Neutrophil (primary cell): ENCODE measurements at regions not wholly inside any gene's neighbourhood (a gene's known extent, or its start where the extent isn't known, plus 50 kb on each side); places are given as distances from the start of the nearest gene placed in this dataset.
"Not testable (repeated sequence)": the region's sequence is repeated elsewhere in the genome, so short reads cannot be mapped to it uniquely, and the experiment has no call there.

Source experiments
- H3K27ac ChIP-seq: fragments of 200-600 bp; sonication (generic); 2 replicates; pipeline ENCODE4 v1.5.1; 2016; ENCODE audit warnings: mild to moderate bottlenecking, moderate library complexity
- H3K27me3 ChIP-seq: fragments of 200-600 bp; sonication (generic); 2 replicates; pipeline ENCODE4 v1.6.0; 2016; ENCODE audit warnings: mild to moderate bottlenecking
- H3K36me3 ChIP-seq: fragments of 200-600 bp; sonication (generic); 2 replicates; pipeline ENCODE4 v1.5.1; 2017
- H3K4me1 ChIP-seq, 2 experiments: fragments of 200-600 bp in 1 of 2; sonication (generic) in 1 of 2; 1 replicate in 1 of 2; 2 replicates in 1 of 2; pipeline versions ENCODE4 v1.5.1 to v1.6.1; 2013 to 2016; ENCODE audit warnings: low read depth in 1 of 2, low read length in 1 of 2, mild to moderate bottlenecking in 1 of 2, moderate library complexity in 1 of 2; ENCODE audit not compliant: control insufficient read depth in 1 of 2, insufficient read depth in 1 of 2
- H3K4me3 ChIP-seq, 2 experiments: fragments of 200-600 bp in 1 of 2; sonication (generic) in 1 of 2; 1 replicate in 1 of 2; 2 replicates in 1 of 2; pipeline ENCODE4 v1.5.1; 2013 to 2016; ENCODE audit warnings: low read depth in 1 of 2, low read length in 1 of 2, mild to moderate bottlenecking in 1 of 2, moderate library complexity in 1 of 2
- H3K9me3 ChIP-seq: fragments of 200-600 bp; sonication (generic); 2 replicates; pipeline ENCODE4 v1.5.1; 2016
- CTCF ChIP-seq: fragments of 200-600 bp; sonication (generic); IDR thresholded peaks from 2 replicates; pipeline ENCODE4 v1.5.1; 2016; ENCODE audit warnings: antibody characterized with exemption

GRCh38 chrY:18919256-18919655, 145.7 kb upstream of the HSFY2 start:
- no peak overlapping the region for H3K27ac ChIP-seq
- H3K9me3 ChIP-seq = no peaks in the 10 kb centered on the region
- H3K4me1 ChIP-seq = peaks cover 0 to 4% of the 10 kb centered on the region in 2 experiments
- no peaks in the 10 kb centered on the region for H3K36me3 ChIP-seq
- no peaks in the 10 kb centered on the region for H3K27me3 ChIP-seq
- no peak for TF ChIP-seq CTCF
- no peak overlapping the region for H3K4me3 ChIP-seq

GRCh38 chrY:18912846-18913245, 139.3 kb upstream of the HSFY2 start:
- Histone ChIP-seq H3K27me3 (no peaks in the 10 kb centered on the region), H3K4me1 (peaks cover 0 to 6% of the 10 kb centered on the region in 2 experiments), H3K9me3 (no peaks in the 10 kb centered on the region), H3K4me3 (no peak overlapping the region), H3K36me3 (no peaks in the 10 kb centered on the region), H3K27ac (no peak overlapping the region)
- TF ChIP-seq CTCF = no peak

- Histone ChIP-seq H3K36me3 (no peaks in the 10 kb centered on the region), H3K4me1 (peaks cover 0 to 6% of the 10 kb centered on the region in 2 experiments), H3K27me3 (no peaks in the 10 kb centered on the region), H3K27ac (no peak overlapping the region), H3K9me3 (no peaks in the 10 kb centered on the region), H3K4me3 (no peak overlapping the region)
- TF ChIP-seq CTCF = no peak
Measured at GRCh38 chrY:18909846-18910245, 136.3 kb upstream of the HSFY2 start.

GRCh38 chrY:18906198-18906597, 132.7 kb upstream of the HSFY2 start:
- H3K9me3 ChIP-seq, H3K4me3 ChIP-seq, H3K36me3 ChIP-seq, H3K4me1 ChIP-seq, H3K27ac ChIP-seq, H3K27me3 ChIP-seq: not testable (repeated sequence)

GRCh38 chrY:18904296-18904695, 130.8 kb upstream of the HSFY2 start:
- no peaks in the 10 kb centered on the region for H3K36me3 ChIP-seq
- TF ChIP-seq CTCF = no peak
- H3K27ac ChIP-seq = no peak overlapping the region
- H3K4me3 ChIP-seq = no peak overlapping the region
- H3K27me3 ChIP-seq = no peaks in the 10 kb centered on the region
- H3K9me3 ChIP-seq = no peaks in the 10 kb centered on the region
- H3K4me1 ChIP-seq = no peaks in the 10 kb centered on the region

- Histone ChIP-seq H3K36me3 (no peaks in the 10 kb centered on the region), H3K4me1 (no peaks in the 10 kb centered on the region), H3K9me3 (no peaks in the 10 kb centered on the region), H3K27ac (no peak overlapping the region), H3K4me3 (no peak overlapping the region), H3K27me3 (no peaks in the 10 kb centered on the region)
- TF ChIP-seq CTCF = no peak
Measured at GRCh38 chrY:18891994-18892393, 118.5 kb upstream of the HSFY2 start.
